ENCODE measurements at regions not wholly inside any gene's neighbourhood (a gene's known extent, or its start where the extent isn't known, plus 50 kb on each side); places are given as distances from the start of the nearest gene placed in this dataset.

GRCh38 chr11:70631624-70632047 lies 233.3 kb downstream of the CTTN start:
- DNase-seq = peak; percentile 11 to 54

GRCh38 chr11:70633610-70634009 lies 235.3 kb downstream of the CTTN start:
- DNase-seq = no peak

- no peak for DNase-seq
Observed at GRCh38 chr11:70636659-70637058, 238.3 kb downstream of the CTTN start.

- DNase-seq = no peak
Observed at GRCh38 chr11:70637186-70637800, 239.0 kb downstream of the CTTN start.

GRCh38 chr11:70637949-70638583 lies 239.7 kb downstream of the CTTN start:
- DNase-seq = no peak

GRCh38 chr11:70640408-70640807 lies 242.1 kb downstream of the CTTN start:
- DNase-seq = no peak

GRCh38 chr11:70641369-70641768 lies 243.0 kb downstream of the CTTN start:
- DNase-seq = no peak

GRCh38 chr11:70642266-70642665 lies 243.9 kb downstream of the CTTN start:
- no peak for DNase-seq

GRCh38 chr11:70643642-70644041 lies 245.3 kb downstream of the CTTN start:
- DNase-seq = no peak

- DNase-seq = no peak
Observed at GRCh38 chr11:70644343-70645060, 246.2 kb downstream of the CTTN start.

GRCh38 chr11:70645537-70645936 lies 247.2 kb downstream of the CTTN start:
- no peak for DNase-seq

GRCh38 chr11:70646272-70647049 lies 248.1 kb downstream of the CTTN start:
- no peak for DNase-seq

- DNase-seq = no peak
Observed at GRCh38 chr11:70647188-70648166, 249.1 kb downstream of the CTTN start.

- no peak for DNase-seq
Observed at GRCh38 chr11:70650075-70650909, 252.0 kb downstream of the CTTN start.

- no peak for DNase-seq
Observed at GRCh38 chr11:70651031-70651430, 252.7 kb downstream of the CTTN start.

GRCh38 chr11:70654016-70654415 lies 255.7 kb downstream of the CTTN start:
- peak; percentile 78 to 91 for DNase-seq

- DNase-seq = no peak
Observed at GRCh38 chr11:70655816-70656215, 257.5 kb downstream of the CTTN start.

GRCh38 chr11:70656252-70656651 lies 257.9 kb downstream of the CTTN start:
- no peak for DNase-seq

- DNase-seq = no peak
Observed at GRCh38 chr11:70660059-70660888, 261.9 kb downstream of the CTTN start.

GRCh38 chr11:70660889-70661197 lies 262.5 kb downstream of the CTTN start:
- DNase-seq = no peak

Data from NCI-H524 (cell line).